ENCODE measurements at regions not wholly inside any gene's neighbourhood (a gene's known extent, or its start where the extent isn't known, plus 50 kb on each side); places are given as distances from the start of the nearest gene placed in this dataset.

GRCh38 chr14:25350802-25351201, 300.9 kb upstream of the STXBP6 start:
- intact Hi-C loops (cut with DNase I, micrococcal nuclease) = no loop called here
- no peak overlapping the region for H3K27ac Mint-ChIP-seq
- no peaks in the 10 kb centered on the region for H3K9me3 ChIP-seq (ENCODE audit: control insufficient read depth in 1 of 2, insufficient read depth in 1 of 2, low read length in 2 of 2)
- DNase-seq = no peak
- no peaks in the 10 kb centered on the region for H3K36me3 Mint-ChIP-seq (ENCODE audit: low read depth)
- ChIA-PET POLR2A (no interaction called here), CTCF (no interaction called here)
- TF ChIP-seq, protein P1, sequence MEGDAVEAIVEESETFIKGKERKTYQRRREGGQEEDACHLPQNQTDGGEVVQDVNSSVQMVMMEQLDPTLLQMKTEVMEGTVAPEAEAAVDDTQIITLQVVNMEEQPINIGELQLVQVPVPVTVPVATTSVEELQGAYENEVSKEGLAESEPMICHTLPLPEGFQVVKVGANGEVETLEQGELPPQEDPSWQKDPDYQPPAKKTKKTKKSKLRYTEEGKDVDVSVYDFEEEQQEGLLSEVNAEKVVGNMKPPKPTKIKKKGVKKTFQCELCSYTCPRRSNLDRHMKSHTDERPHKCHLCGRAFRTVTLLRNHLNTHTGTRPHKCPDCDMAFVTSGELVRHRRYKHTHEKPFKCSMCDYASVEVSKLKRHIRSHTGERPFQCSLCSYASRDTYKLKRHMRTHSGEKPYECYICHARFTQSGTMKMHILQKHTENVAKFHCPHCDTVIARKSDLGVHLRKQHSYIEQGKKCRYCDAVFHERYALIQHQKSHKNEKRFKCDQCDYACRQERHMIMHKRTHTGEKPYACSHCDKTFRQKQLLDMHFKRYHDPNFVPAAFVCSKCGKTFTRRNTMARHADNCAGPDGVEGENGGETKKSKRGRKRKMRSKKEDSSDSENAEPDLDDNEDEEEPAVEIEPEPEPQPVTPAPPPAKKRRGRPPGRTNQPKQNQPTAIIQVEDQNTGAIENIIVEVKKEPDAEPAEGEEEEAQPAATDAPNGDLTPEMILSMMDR (IDR thresholded peaks at IDR 0.05) = no peak
- no peak for ATAC-seq (ENCODE audit: poor library complexity)
- H3K4me3 Mint-ChIP-seq = no peak overlapping the region
- no peaks in the 10 kb centered on the region for H3K27me3 Mint-ChIP-seq
- H3K27ac ChIP-seq (ENCODE audit: low read depth in 1 of 2, low read length in 2 of 2) = no peak overlapping the region
- H3K36me3 ChIP-seq (ENCODE audit: insufficient read depth, low read length) = no peaks in the 10 kb centered on the region
- H3K4me3 ChIP-seq (ENCODE audit: low read length) = no peak overlapping the region
- H3K4me1 ChIP-seq (ENCODE audit: insufficient read depth, low read length) = no peaks in the 10 kb centered on the region
- no peaks in the 10 kb centered on the region for H3K4me1 Mint-ChIP-seq (ENCODE audit: low read depth)
- peaks cover 3% of the 10 kb centered on the region for H3K9me3 Mint-ChIP-seq
- H3K27me3 ChIP-seq (ENCODE audit: control insufficient read depth in 1 of 2, insufficient read depth in 2 of 2, low read length in 2 of 2) = no peaks in the 10 kb centered on the region

- ATAC-seq (ENCODE audit: poor library complexity) (no peak), DNase-seq (no peak)
- CTCF ChIA-PET = no interaction called here
- no peak overlapping the region for H3K4me3 Mint-ChIP-seq
- POLR2A ChIA-PET = no interaction called here
- no peaks in the 10 kb centered on the region for H3K4me1 ChIP-seq (ENCODE audit: insufficient read depth, low read length)
- H3K36me3 Mint-ChIP-seq (ENCODE audit: low read depth) = no peaks in the 10 kb centered on the region
- H3K36me3 ChIP-seq (ENCODE audit: insufficient read depth, low read length) = no peaks in the 10 kb centered on the region
- no peaks in the 10 kb centered on the region for H3K27me3 Mint-ChIP-seq
- peaks cover 8% of the 10 kb centered on the region for H3K9me3 Mint-ChIP-seq
- H3K27ac ChIP-seq (ENCODE audit: low read depth in 1 of 2, low read length in 2 of 2) = no peak overlapping the region
- H3K4me1 Mint-ChIP-seq (ENCODE audit: low read depth) = no peaks in the 10 kb centered on the region
- H3K27me3 ChIP-seq (ENCODE audit: control insufficient read depth in 1 of 2, insufficient read depth in 2 of 2, low read length in 2 of 2) = no peaks in the 10 kb centered on the region
- H3K27ac Mint-ChIP-seq = no peak overlapping the region
- H3K4me3 ChIP-seq (ENCODE audit: low read length) = no peak overlapping the region
- no peaks in the 10 kb centered on the region for H3K9me3 ChIP-seq (ENCODE audit: control insufficient read depth in 1 of 2, insufficient read depth in 1 of 2, low read length in 2 of 2)
- intact Hi-C loops (cut with DNase I, micrococcal nuclease) = no loop called here
- TF ChIP-seq, protein P1 (IDR thresholded peaks at IDR 0.05) = no peak
These were observed 300.1 kb upstream of the STXBP6 start for GRCh38 chr14:25350021-25350420.

DNA sequence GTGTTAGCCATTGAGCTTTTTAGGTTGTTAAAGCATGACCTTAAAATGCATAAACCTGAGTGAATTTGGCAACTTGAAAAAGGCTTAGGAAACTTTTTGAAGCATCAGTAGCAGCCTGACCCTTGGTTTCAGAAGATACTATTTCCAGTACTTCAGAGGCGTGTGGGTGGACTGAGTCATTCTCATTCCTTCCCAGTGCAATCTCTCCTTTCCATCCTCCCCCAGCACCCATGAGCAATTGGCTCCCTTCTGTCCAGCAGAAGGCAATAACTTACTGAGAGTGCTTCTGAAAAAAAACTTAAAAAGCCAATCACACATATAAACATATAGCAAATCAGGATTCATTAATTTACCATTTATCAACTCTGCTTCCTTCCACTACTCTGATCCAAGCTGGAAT, 299.3 kb upstream of the STXBP6 start:
- ChIA-PET CTCF (no interaction called here), POLR2A (no interaction called here)
- Mint-ChIP-seq H3K4me3 (no peak overlapping the region), H3K9me3 (peaks cover 11% of the 10 kb centered on the region), H3K27me3 (no peaks in the 10 kb centered on the region), H3K27ac (no peak overlapping the region), H3K4me1 (ENCODE audit: low read depth) (no peaks in the 10 kb centered on the region), H3K36me3 (ENCODE audit: low read depth) (no peaks in the 10 kb centered on the region)
- H3K27me3 ChIP-seq (ENCODE audit: control insufficient read depth in 1 of 2, insufficient read depth in 2 of 2, low read length in 2 of 2) = no peaks in the 10 kb centered on the region
- DNase-seq = no peak
- no peak for ATAC-seq (ENCODE audit: poor library complexity)
- H3K27ac ChIP-seq (ENCODE audit: low read depth in 1 of 2, low read length in 2 of 2) = no peak overlapping the region
- no peaks in the 10 kb centered on the region for H3K36me3 ChIP-seq (ENCODE audit: insufficient read depth, low read length)
- no peaks in the 10 kb centered on the region for H3K4me1 ChIP-seq (ENCODE audit: insufficient read depth, low read length)
- H3K4me3 ChIP-seq (ENCODE audit: low read length) = no peak overlapping the region
- intact Hi-C loops (cut with DNase I, micrococcal nuclease) = no loop called here
- TF ChIP-seq, protein P1 (IDR thresholded peaks at IDR 0.05) = no peak
- peaks cover 3 to 6% of the 10 kb centered on the region in 2 experiments for H3K9me3 ChIP-seq (ENCODE audit: control insufficient read depth in 1 of 2, insufficient read depth in 1 of 2, low read length in 2 of 2)

Data from CD4-positive, alpha-beta T cell (primary cell).